K562 (cell line): ENCODE measurements at regions not wholly inside any gene's neighbourhood (a gene's known extent, or its start where the extent isn't known, plus 50 kb on each side); places are given as distances from the start of the nearest gene placed in this dataset.

Experiments used
- ATAC-seq: fragments of 200-7000 bp; cut with Tn5 transposase; 3 replicates; pipeline ENCODE4 v1.9.1; 2020; ENCODE audit warnings: moderate library complexity
- BruUV-seq: library from RNA; stranded (reverse); fragments of 400-500 nt; replicated peaks from 2 replicates; lab custom pipeline; 2021; lab: Mats Ljungman, UMichigan
- CTCF ChIA-PET: fragments of 300-600 bp; formaldehyde crosslinking; extraction: SDS; loops from one replicate; lab custom pipeline; 2021; ENCODE audit warnings: low intra/inter-chr PET ratio; lab: Yijun Ruan, JAX
- POLR2A ChIA-PET: fragments of 300-600, 350-650 bp; sonication (Branson Sonifier 250); formaldehyde crosslinking; extraction: SDS; loops from one replicate; lab custom pipeline; 2021; ENCODE audit warnings: antibody characterized with exemption, inconsistent platforms; lab: Yijun Ruan, JAX
- DNase-seq, 4 experiments: peaks; one replicate each; pipeline versions ENCODE4 v3.0.0 to v3.0.0-alpha.2; 2011 to 2018; ENCODE audit warnings: low spot score in 3 of 4, mixed read lengths in 3 of 4; ENCODE audit errors: extremely low read depth in 1 of 4
- FAIRE-seq: peaks from 2 replicates; lab custom pipeline; 2011; peaks lifted over from hg19 to GRCh38; lab: Jason Lieb, UNC
- H2AFZ ChIP-seq: 2 replicates; pipeline ENCODE4 v1.6.0; 2011; ENCODE audit warnings: low read depth, low read length, control low read depth, inconsistent platforms
- H3K27ac ChIP-seq: fragments of 200-600 bp; 3 replicates; pipeline ENCODE4 v1.8.0; 2011; ENCODE audit warnings: low read depth, mild to moderate bottlenecking, control low read depth, inconsistent platforms, low read length, moderate library complexity, mixed read lengths; ENCODE audit errors: extremely low read depth
- H3K27me3 ChIP-seq, 2 experiments: fragments of 300-600 bp in 1 of 2; 2 replicates in 1 of 2; 3 replicates in 1 of 2; pipeline versions ENCODE4 v1.6.0 to v1.8.0; 2011; ENCODE audit warnings: inconsistent platforms in 2 of 2, low read length in 2 of 2, mild to moderate bottlenecking in 1 of 2, mixed read lengths in 1 of 2, moderate library complexity in 1 of 2; ENCODE audit not compliant: control insufficient read depth in 2 of 2, insufficient read depth in 2 of 2
- H3K36me3 ChIP-seq: fragments of 300-600 bp; 3 replicates; pipeline ENCODE4 v1.8.0; 2011; ENCODE audit warnings: mild to moderate bottlenecking, low read length, inconsistent platforms; ENCODE audit not compliant: control insufficient read depth, insufficient read depth
- H3K4me1 ChIP-seq, 2 experiments: fragments of 200-600 bp in 1 of 2; replicated peaks in 1 of 2; 2 replicates in 1 of 2; 3 replicates in 1 of 2; pipeline versions ENCODE4 v1.5.1 to v1.8.0; 2011; ENCODE audit warnings: inconsistent platforms in 2 of 2, low read length in 2 of 2, mild to moderate bottlenecking in 1 of 2, mixed read lengths in 1 of 2, moderate library complexity in 1 of 2; ENCODE audit not compliant: control insufficient read depth in 2 of 2, insufficient read depth in 2 of 2
- H3K4me2 ChIP-seq: 2 replicates; pipeline ENCODE4 v1.6.1; 2011; ENCODE audit warnings: low read length, control low read depth, inconsistent platforms, mixed read lengths; ENCODE audit not compliant: insufficient read depth
- H3K4me3 ChIP-seq: fragments of 200-600 bp; sonication (generic), shearing (Covaris generic); 2 replicates; pipeline ENCODE4 v1.5.1; 2016; ENCODE audit warnings: control low read depth, inconsistent platforms
- H3K79me2 ChIP-seq: fragments of 200-600 bp; 3 replicates; pipeline ENCODE4 v1.8.0; 2011; ENCODE audit warnings: low read length, inconsistent platforms; ENCODE audit not compliant: control insufficient read depth, insufficient read depth
- H3K9ac ChIP-seq, 2 experiments: 2 replicates each; pipeline versions ENCODE4 v1.6.0 to v1.6.1; 2011; ENCODE audit warnings: low read depth in 2 of 2, low read length in 2 of 2, control low read depth in 1 of 2, inconsistent platforms in 1 of 2, mild to moderate bottlenecking in 1 of 2, mixed read lengths in 1 of 2; ENCODE audit not compliant: insufficient read depth in 1 of 2
- H3K9me1 ChIP-seq: one replicate; pipeline ENCODE4 v1.6.0; 2011; ENCODE audit warnings: inconsistent platforms, mild to moderate bottlenecking, low read length, moderate library complexity; ENCODE audit not compliant: control insufficient read depth, insufficient read depth
- H3K9me3 ChIP-seq: replicated peaks from 2 replicates; pipeline ENCODE4 v1.5.1; 2011; ENCODE audit warnings: low read depth, low read length, inconsistent platforms; ENCODE audit not compliant: control insufficient read depth, insufficient read depth
- H4K20me1 ChIP-seq: replicated peaks from 2 replicates; pipeline ENCODE4 v1.6.1; 2011; ENCODE audit warnings: low read length, inconsistent platforms, mixed read lengths; ENCODE audit not compliant: control insufficient read depth, insufficient read depth
- BCOR ChIP-seq: fragments of 450-650 bp; IDR thresholded peaks from 2 replicates; pipeline ENCODE4 v1.6.1; 2016
- GATAD2A ChIP-seq: fragments of 450-650 bp; IDR thresholded peaks from 2 replicates; pipeline ENCODE4 v1.6.1; 2017
- PRPF4 ChIP-seq: fragments of 200-400 bp; formaldehyde crosslinking; IDR thresholded peaks from one replicate; pipeline ENCODE4 v1.6.1; 2017; ENCODE audit warnings: low read length, low read depth, mild to moderate bottlenecking; ENCODE audit not compliant: insufficient read depth, poor library complexity, severe bottlenecking
- SNRNP70 ChIP-seq: fragments of 200-400 bp; formaldehyde crosslinking; optimal IDR thresholded peaks from 2 replicates; pipeline ENCODE3; 2017; ENCODE audit warnings: low read depth, low read length
- SP1 ChIP-seq: sonication (generic); formaldehyde crosslinking; IDR thresholded peaks from 2 replicates; pipeline ENCODE4 v1.8.1; 2022; ENCODE audit warnings: mild to moderate bottlenecking, missing genetic modification reagents
- SRSF3 ChIP-seq: fragments of 200-400 bp; formaldehyde crosslinking; IDR thresholded peaks from 2 replicates; pipeline ENCODE4 v1.6.1; 2016; ENCODE audit warnings: mild to moderate bottlenecking, low read length, moderate library complexity; ENCODE audit not compliant: insufficient read depth
- TARDBP ChIP-seq: fragments of 450-650 bp; IDR thresholded peaks from 2 replicates; pipeline ENCODE4 v1.6.1; 2016
- TBL1XR1 ChIP-seq, 2 experiments: IDR thresholded peaks; 2 replicates each; pipeline ENCODE4 v1.6.1; 2012; ENCODE audit warnings: improper control_type of control experiment in 2 of 2, low read length in 2 of 2, mild to moderate bottlenecking in 1 of 2
- ZBTB7A ChIP-seq: IDR thresholded peaks from 2 replicates; pipeline ENCODE4 v1.6.1; 2011; ENCODE audit warnings: low read depth, mild to moderate bottlenecking, low read length, moderate library complexity, borderline replicate concordance; ENCODE audit not compliant: control insufficient read depth
- ZBTB8A ChIP-seq: fragments of 450-650 bp; IDR thresholded peaks from 2 replicates; pipeline ENCODE4 v1.6.1; 2018; ENCODE audit warnings: mild to moderate bottlenecking, moderate library complexity; ENCODE audit not compliant: partially characterized antibody
- ZNF3 ChIP-seq: fragments of 250-450 bp; sonication (Bioruptor Pico); IDR thresholded peaks from 2 replicates; pipeline ENCODE4 v1.5.0; 2021; ENCODE audit warnings: mild to moderate bottlenecking, moderate library complexity
- ZNF778 ChIP-seq: fragments of 450-650 bp; formaldehyde crosslinking; IDR thresholded peaks from 2 replicates; pipeline ENCODE4 v1.4.0; 2020; ENCODE audit warnings: mild to moderate bottlenecking, moderate library complexity
- in situ Hi-C: fragments of 300-500 bp; cut with MboI; formaldehyde crosslinking; loops from 4 replicates; pipeline ENCODE4 v1.15.0; 2018; ENCODE audit warnings: inconsistent platforms, mixed read lengths
- intact Hi-C: fragments of 100-400 bp; cut with micrococcal nuclease; formaldehyde crosslinking; loops from 2 replicates; pipeline ENCODE4 v1.14.2; 2022
- TF ChIP-seq, protein P1 (sequence below): fragments of 250-450 bp; sonication (Bioruptor Pico); IDR thresholded peaks from 2 replicates; pipeline ENCODE4 v1.5.1; 2021; ENCODE audit warnings: mild to moderate bottlenecking
- TF ChIP-seq, protein P2 (sequence below): fragments of 450-650 bp; IDR thresholded peaks from 2 replicates; pipeline ENCODE4 v1.7.1; 2018; ENCODE audit warnings: mild to moderate bottlenecking, low read depth; ENCODE audit not compliant: partially characterized antibody
- TF ChIP-seq, protein P3 (sequence below): fragments of 450-650 bp; formaldehyde crosslinking; conservative IDR thresholded peaks from 2 replicates; pipeline ENCODE4 v1.4.0; 2022; ENCODE audit warnings: mild to moderate bottlenecking, missing genetic modification characterization

DNA sequence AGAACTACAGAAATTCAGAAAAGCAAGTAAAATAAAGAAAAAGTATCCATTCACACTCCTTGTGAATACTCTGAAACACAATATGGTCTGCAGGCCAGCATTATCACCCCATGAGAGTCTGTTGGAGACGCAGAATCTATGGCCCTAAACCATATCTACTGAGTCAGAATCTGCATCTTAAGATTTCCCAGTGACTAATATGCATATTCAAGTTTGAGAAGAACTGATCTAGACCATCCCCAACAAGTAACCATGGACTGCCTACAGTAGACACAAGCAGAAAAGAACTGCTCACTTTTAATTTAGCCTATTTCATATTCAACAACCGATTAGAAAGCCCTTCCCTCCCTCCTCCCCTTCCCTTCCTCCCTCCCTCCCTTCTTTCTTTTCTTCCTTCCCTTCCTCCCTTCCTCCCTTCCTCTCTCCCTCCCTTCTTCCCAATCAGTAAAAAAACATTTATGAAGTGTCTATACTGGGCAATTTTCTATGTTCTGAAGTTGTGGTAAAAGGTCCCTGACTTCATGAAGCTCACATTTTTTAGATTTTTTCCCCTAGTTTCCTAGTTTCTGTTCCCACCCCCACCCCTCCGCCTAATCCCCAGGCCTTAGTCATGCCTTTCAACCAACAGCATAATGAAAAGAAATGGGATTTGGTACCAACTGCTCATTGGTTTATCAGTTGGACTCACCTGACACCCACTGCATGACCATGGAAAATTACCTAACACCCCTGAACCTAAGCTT lies 125.2 kb downstream of the CNTN3 start (continued):
- TF ChIP-seq TARDBP (no peak), ZNF3 (CRISPR knock-in tag) (no peak), ZBTB8A (no peak)
- TF ChIP-seq, all 486 proteins: peak for 0

DNA sequence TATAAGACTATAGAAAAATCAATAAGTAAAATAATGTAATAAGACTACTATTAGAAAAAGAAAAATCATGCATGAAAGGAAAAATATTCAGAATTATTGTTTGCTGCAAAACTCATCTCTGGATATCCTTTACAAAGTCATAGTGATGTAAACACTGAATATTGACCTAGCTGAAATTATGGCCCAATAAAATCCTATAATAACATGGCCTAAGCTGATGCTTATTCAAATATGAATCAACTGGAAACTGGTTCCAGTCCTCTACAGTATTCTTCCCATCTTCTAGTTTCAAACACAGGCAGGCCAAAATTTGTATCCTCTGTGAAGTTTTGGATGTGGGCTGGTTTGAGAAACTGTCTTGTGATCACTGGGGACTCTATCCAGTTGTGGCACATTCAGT lies 134.5 kb downstream of the CNTN3 start:
- H3K9ac ChIP-seq, result no peak overlapping the region
- DNase-seq (no peak), FAIRE-seq (no peak), ATAC-seq (no peak)
- no peak overlapping the region for H3K27ac ChIP-seq
- H3K36me3 ChIP-seq, result no peaks in the 10 kb centered on the region
- no peaks in the 10 kb centered on the region for H3K9me1 ChIP-seq
- no peaks in the 10 kb centered on the region for H3K4me1 ChIP-seq
- H3K27me3 ChIP-seq, result no peaks in the 10 kb centered on the region
- no peaks in the 10 kb centered on the region for H3K79me2 ChIP-seq
- no peak overlapping the region for H2AFZ ChIP-seq
- POLR2A ChIA-PET, result no interaction called here
- BruUV-seq, result no TSS peak
- intact Hi-C loops (no loop called here), in situ Hi-C loops (no loop called here)
- no peak overlapping the region for H3K4me3 ChIP-seq
- H3K4me2 ChIP-seq, result no peak overlapping the region
- CTCF ChIA-PET, result no interaction called here
- H3K9me3 ChIP-seq, result no peaks in the 10 kb centered on the region; the same call in 1 of the 2 replicates
- no peaks in the 10 kb centered on the region for H4K20me1 ChIP-seq
- no peak for TF ChIP-seq TBL1XR1 (IDR thresholded peaks at IDR 0.05; ENCODE audit: low read length in 2 of 2)
- TF ChIP-seq, protein P1, sequence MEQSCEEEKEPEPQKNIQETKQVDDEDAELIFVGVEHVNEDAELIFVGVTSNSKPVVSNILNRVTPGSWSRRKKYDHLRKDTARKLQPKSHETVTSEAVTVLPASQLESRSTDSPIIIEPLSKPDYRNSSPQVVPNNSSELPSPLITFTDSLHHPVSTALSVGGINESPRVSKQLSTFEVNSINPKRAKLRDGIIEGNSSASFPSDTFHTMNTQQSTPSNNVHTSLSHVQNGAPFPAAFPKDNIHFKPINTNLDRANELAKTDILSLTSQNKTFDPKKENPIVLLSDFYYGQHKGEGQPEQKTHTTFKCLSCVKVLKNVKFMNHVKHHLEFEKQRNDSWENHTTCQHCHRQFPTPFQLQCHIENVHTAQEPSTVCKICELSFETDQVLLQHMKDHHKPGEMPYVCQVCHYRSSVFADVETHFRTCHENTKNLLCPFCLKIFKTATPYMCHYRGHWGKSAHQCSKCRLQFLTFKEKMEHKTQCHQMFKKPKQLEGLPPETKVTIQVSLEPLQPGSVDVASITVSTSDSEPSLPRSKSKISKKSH, result no peak
- no peak for TF ChIP-seq SNRNP70
- no peak for TF ChIP-seq SRSF3
- no peak for TF ChIP-seq BCOR
- no peak for TF ChIP-seq ZBTB7A
- no peak for TF ChIP-seq GATAD2A
- TF ChIP-seq, protein P2, sequence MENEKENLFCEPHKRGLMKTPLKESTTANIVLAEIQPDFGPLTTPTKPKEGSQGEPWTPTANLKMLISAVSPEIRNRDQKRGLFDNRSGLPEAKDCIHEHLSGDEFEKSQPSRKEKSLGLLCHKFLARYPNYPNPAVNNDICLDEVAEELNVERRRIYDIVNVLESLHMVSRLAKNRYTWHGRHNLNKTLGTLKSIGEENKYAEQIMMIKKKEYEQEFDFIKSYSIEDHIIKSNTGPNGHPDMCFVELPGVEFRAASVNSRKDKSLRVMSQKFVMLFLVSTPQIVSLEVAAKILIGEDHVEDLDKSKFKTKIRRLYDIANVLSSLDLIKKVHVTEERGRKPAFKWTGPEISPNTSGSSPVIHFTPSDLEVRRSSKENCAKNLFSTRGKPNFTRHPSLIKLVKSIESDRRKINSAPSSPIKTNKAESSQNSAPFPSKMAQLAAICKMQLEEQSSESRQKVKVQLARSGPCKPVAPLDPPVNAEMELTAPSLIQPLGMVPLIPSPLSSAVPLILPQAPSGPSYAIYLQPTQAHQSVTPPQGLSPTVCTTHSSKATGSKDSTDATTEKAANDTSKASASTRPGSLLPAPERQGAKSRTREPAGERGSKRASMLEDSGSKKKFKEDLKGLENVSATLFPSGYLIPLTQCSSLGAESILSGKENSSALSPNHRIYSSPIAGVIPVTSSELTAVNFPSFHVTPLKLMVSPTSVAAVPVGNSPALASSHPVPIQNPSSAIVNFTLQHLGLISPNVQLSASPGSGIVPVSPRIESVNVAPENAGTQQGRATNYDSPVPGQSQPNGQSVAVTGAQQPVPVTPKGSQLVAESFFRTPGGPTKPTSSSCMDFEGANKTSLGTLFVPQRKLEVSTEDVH, result no peak
- no peak for TF ChIP-seq PRPF4
- TF ChIP-seq, protein P3, sequence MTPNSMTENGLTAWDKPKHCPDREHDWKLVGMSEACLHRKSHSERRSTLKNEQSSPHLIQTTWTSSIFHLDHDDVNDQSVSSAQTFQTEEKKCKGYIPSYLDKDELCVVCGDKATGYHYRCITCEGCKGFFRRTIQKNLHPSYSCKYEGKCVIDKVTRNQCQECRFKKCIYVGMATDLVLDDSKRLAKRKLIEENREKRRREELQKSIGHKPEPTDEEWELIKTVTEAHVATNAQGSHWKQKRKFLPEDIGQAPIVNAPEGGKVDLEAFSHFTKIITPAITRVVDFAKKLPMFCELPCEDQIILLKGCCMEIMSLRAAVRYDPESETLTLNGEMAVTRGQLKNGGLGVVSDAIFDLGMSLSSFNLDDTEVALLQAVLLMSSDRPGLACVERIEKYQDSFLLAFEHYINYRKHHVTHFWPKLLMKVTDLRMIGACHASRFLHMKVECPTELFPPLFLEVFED (CRISPR knock-in tag), result no peak
- TF ChIP-seq ZNF778 (CRISPR knock-in tag), result no peak
- TF ChIP-seq SP1, result no peak
